LNCAP (cell line): ENCODE measurements at regions not wholly inside any gene's neighbourhood (a gene's known extent, or its start where the extent isn't known, plus 50 kb on each side); places are given as distances from the start of the nearest gene placed in this dataset.

Experiments used
- CTCF ChIP-seq: fragments of 450-650 bp; IDR thresholded peaks from 2 replicates; pipeline ENCODE4 v1.5.1; 2017; ENCODE audit warnings: mild to moderate bottlenecking

- TF ChIP-seq CTCF: no peak
Measured at GRCh38 chr1:96233422-96233821, 488.2 kb upstream of the PTBP2 start.

- no peak for TF ChIP-seq CTCF
Measured at GRCh38 chr1:96234299-96234698, 487.3 kb upstream of the PTBP2 start.

- TF ChIP-seq CTCF: peak; percentile 76
Measured at GRCh38 chr1:96236156-96236739, 485.3 kb upstream of the PTBP2 start.

GRCh38 chr1:96238426-96238825 is 483.2 kb upstream of the PTBP2 start:
- no peak for TF ChIP-seq CTCF

GRCh38 chr1:96240438-96240837 is 481.1 kb upstream of the PTBP2 start:
- no peak for TF ChIP-seq CTCF

DNA sequence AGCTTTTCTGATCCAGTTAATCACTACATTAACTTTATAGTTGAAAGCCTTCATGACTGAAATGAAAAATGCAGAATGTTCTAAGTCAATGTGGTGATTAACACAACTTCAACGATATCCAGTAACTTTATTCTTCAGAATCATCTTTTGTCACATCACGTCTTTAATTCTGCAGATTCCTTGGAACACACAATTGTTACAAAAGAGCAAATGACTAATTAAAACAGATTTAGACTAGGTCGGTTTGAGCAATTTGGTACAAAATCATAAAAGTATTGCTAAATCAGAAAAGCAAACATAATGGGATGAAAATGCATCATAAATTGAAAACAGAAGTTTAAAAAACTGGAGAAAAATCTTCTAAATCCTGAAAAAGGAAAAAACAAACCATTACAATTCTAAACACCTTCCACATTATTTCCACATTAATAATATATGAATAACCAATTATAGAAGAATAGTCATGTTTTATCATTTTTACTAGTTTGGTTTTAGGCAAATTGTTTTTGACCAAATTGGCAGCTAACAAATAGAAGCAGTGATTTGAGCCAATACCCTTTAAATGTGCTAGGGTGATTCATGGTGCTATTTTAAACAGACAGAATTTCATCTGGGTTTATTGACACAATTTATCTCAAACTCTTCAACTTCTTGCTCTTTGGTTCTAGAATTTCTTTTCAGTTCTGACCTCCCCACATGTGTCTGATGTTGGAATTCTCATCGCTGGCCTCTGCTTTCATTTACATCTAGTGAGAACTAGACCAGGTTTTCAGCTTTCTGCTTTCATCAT is 468.1 kb upstream of the PTBP2 start:
- TF ChIP-seq CTCF: no peak

DNA sequence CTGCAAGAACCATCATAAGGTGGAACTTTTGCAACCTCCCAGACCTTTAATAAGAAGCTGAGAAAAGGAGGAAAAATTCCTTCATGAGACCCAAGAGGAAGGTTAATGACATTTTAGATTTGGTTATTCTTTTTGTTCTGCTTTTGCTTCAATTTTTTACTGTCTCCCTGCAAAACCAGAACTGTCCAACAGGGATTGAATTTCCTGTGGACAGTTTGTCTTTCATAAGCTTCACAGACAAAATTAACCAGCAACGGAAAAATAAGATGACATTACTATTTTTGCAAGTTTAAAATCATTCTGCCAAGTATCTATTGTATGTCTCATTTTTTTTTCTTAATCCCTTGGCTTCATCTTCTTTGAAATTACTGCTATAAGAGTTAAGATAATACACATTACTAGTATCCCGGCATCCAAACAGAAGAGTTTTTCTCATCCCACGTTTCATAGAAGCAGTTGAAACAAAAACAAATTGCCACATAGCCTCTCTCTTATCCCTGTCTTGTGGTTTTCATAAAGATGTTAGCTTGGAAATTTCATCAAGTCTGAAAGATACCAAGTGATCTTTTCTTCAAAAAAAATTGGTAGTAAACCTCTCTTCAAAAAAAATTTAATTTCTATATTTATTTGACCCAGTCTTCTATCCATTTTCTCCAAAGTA is 465.3 kb upstream of the PTBP2 start:
- TF ChIP-seq CTCF: no peak
